ENCODE measurements at regions not wholly inside any gene's neighbourhood (a gene's known extent, or its start where the extent isn't known, plus 50 kb on each side); places are given as distances from the start of the nearest gene placed in this dataset.

DNA sequence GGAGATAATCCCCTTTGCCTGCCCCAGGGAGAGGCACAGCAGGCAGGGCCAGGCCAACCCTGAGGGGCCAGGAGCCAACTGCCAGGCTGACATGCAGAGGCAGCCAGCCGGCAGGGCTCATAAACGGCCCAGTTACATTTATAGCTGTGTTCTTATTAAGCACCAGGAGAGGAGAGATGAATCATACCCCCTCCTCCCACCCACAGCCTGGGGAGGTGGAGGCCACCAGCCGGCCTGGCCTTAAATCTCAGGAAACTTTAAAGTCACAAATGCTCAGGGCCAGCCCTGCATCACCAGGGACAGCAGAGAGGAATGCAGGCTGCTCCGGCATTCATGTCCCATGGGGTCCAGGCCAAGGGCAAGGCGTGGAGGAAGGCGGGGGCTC is 177.2 kb downstream of the TMEM132E start:
- Mint-ChIP-seq H3K27me3 (ENCODE audit: insufficient read depth, unreplicated experiment) (no peaks in the 10 kb centered on the region), H3K9me3 (ENCODE audit: unreplicated experiment) (peaks cover 56% of the 10 kb centered on the region), H3K36me3 (ENCODE audit: insufficient read depth, unreplicated experiment) (no peaks in the 10 kb centered on the region), H3K27ac (ENCODE audit: low read depth, unreplicated experiment) (no peak overlapping the region), H3K4me3 (ENCODE audit: unreplicated experiment) (no peak overlapping the region), H3K4me1 (ENCODE audit: insufficient read depth, unreplicated experiment) (no peaks in the 10 kb centered on the region)
- ChIA-PET CTCF (interaction anchor here (0.6 to 0.7 kb wide), 2 partner anchors 16 to 19 kb away, joined by 3 read pairs; no protein-coding TSS in a partner anchor), POLR2A (no interaction called here)
- intact Hi-C loops (cut with micrococcal nuclease): no loop called here
- no TSS peak for BruUV-seq (replicated peaks)
- no peak for DNase-seq (ENCODE audit: unreplicated experiment)
- TF ChIP-seq CTCF (IDR thresholded peaks at IDR 0.05; ENCODE audit: unreplicated experiment): no peak

DNA sequence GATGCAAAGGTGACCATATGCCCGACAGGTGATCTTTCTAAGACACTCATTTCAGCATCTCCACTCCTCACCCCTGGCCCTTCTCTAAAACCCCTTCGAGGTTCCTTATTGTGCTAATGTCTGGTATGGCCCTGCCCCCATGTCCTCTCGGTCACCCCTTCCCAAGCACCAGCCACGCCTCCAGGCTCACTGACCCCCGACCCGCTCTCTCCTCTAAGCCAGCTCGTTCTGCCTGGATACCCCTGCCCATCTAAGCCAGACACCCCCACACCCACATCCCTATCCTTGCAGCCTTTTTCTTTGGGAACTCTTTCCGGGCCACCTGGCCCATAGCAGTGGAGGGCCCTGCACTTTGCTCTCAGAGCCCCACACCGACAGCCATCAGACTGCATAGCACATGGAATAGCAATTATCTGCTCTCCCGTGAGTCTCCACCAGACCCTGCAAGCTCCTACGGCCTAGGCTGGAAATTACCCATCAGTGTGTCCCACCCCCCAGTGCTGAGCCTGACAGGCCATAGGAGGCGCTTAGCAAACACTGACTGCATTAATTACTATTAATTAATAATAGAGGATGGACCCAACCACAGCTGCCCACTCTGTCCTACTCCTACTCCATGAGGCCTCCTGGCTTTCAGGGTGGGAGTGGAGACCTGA is 176.7 kb downstream of the TMEM132E start:
- CTCF ChIA-PET: interaction anchor here (0.7 kb wide), 1 partner anchor 19 kb away, joined by 3 read pairs; no protein-coding TSS in a partner anchor
- DNase-seq (ENCODE audit: unreplicated experiment): no peak
- Mint-ChIP-seq H3K36me3 (ENCODE audit: insufficient read depth, unreplicated experiment) (no peaks in the 10 kb centered on the region), H3K9me3 (ENCODE audit: unreplicated experiment) (peaks cover 50% of the 10 kb centered on the region), H3K4me3 (ENCODE audit: unreplicated experiment) (no peak overlapping the region), H3K27ac (ENCODE audit: low read depth, unreplicated experiment) (peak overlapping the region; percentile 60), H3K27me3 (ENCODE audit: insufficient read depth, unreplicated experiment) (no peaks in the 10 kb centered on the region), H3K4me1 (ENCODE audit: insufficient read depth, unreplicated experiment) (no peaks in the 10 kb centered on the region)
- intact Hi-C loops (cut with micrococcal nuclease): no loop called here
- TF ChIP-seq CTCF (IDR thresholded peaks at IDR 0.05; ENCODE audit: unreplicated experiment): no peak
- no TSS peak for BruUV-seq (replicated peaks)
- POLR2A ChIA-PET: no interaction called here

- Mint-ChIP-seq H3K27me3 (ENCODE audit: insufficient read depth, unreplicated experiment) (no peaks in the 10 kb centered on the region), H3K9me3 (ENCODE audit: unreplicated experiment) (peaks cover 57% of the 10 kb centered on the region), H3K36me3 (ENCODE audit: insufficient read depth, unreplicated experiment) (no peaks in the 10 kb centered on the region), H3K27ac (ENCODE audit: low read depth, unreplicated experiment) (no peak overlapping the region), H3K4me1 (ENCODE audit: insufficient read depth, unreplicated experiment) (no peaks in the 10 kb centered on the region), H3K4me3 (ENCODE audit: unreplicated experiment) (no peak overlapping the region)
- intact Hi-C loops (cut with micrococcal nuclease): no loop called here
- no peak for DNase-seq (ENCODE audit: unreplicated experiment)
- ChIA-PET CTCF (no interaction called here), POLR2A (interaction anchor here (0.6 kb wide), 1 partner anchor 213 kb away, joined by 3 read pairs; no protein-coding TSS in a partner anchor)
- no TSS peak for BruUV-seq (replicated peaks)
- no peak for TF ChIP-seq CTCF (IDR thresholded peaks at IDR 0.05; ENCODE audit: unreplicated experiment)
Measured at GRCh38 chr17:34755371-34755770, 176.0 kb downstream of the TMEM132E start.

- POLR2A ChIA-PET: no interaction called here
- no peaks in the 10 kb centered on the region for H3K36me3 Mint-ChIP-seq (ENCODE audit: insufficient read depth, unreplicated experiment)
- CTCF ChIA-PET: no interaction called here
- H3K4me3 Mint-ChIP-seq (ENCODE audit: unreplicated experiment): no peak overlapping the region
- no peaks in the 10 kb centered on the region for H3K27me3 Mint-ChIP-seq (ENCODE audit: insufficient read depth, unreplicated experiment)
- no TSS peak for BruUV-seq (replicated peaks)
- no peaks in the 10 kb centered on the region for H3K4me1 Mint-ChIP-seq (ENCODE audit: insufficient read depth, unreplicated experiment)
- TF ChIP-seq CTCF (IDR thresholded peaks at IDR 0.05; ENCODE audit: unreplicated experiment): no peak
- H3K9me3 Mint-ChIP-seq (ENCODE audit: unreplicated experiment): peaks cover 61% of the 10 kb centered on the region
- intact Hi-C loops (cut with micrococcal nuclease): no loop called here
- DNase-seq (ENCODE audit: unreplicated experiment): no peak
- H3K27ac Mint-ChIP-seq (ENCODE audit: low read depth, unreplicated experiment): no peak overlapping the region
Measured at GRCh38 chr17:34750004-34750403, 170.6 kb downstream of the TMEM132E start.

All from MCF 10A (cell line).